ENCODE measurements at regions not wholly inside any gene's neighbourhood (a gene's known extent, or its start where the extent isn't known, plus 50 kb on each side); places are given as distances from the start of the nearest gene placed in this dataset.

DNA sequence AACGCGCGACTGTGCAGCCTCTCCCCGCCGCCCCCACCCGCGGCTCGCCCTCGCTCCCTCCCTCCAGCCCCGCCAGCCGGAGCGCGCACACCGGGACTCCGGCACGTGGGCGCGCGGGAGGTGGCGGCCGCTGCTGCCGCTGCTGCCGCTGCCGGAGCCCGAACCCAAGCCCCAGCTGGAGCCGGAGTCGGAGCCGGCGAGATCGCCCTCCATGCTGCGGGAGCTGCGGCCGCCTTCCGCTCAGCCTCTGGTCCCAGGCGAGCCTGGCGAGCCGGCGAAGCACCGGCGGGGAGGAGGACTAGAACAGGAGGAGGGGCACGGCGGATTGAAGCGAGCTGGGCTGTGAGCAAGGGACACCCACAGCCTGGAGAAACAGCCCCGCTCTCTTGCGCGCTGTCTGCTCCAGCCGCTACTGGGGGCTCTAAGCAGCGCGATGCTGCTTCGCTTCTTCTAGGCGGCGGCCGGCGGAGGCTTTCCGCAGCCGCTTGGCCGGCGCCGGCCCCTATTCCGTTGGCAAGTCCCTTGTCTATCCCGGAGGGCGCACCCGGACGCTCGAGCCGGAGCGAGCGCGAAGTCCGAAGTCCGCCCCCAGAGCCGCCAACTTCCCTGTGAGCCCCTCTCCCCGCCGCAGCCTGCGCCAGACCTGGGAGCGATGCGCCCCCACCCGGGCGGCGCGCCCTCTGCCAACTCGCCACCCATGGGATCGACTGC is 598.7 kb upstream of the SGCD start:
- Histone ChIP-seq H3K9me3 (replicated peaks; ENCODE audit: control insufficient read depth, insufficient read depth, low read depth, low read length) (no peaks in the 10 kb centered on the region), H4K20me1 (replicated peaks; ENCODE audit: control insufficient read depth, insufficient read depth, low read length) (no peaks in the 10 kb centered on the region), H3K27me3 (ENCODE audit: control insufficient read depth in 2 of 2, insufficient read depth in 2 of 2, low read length in 2 of 2) (no peaks in the 10 kb centered on the region), H3K9ac (ENCODE audit: insufficient read depth in 1 of 2, low read depth in 2 of 2, low read length in 2 of 2) (no peak overlapping the region), H3K36me3 (ENCODE audit: control insufficient read depth, insufficient read depth, low read length) (no peaks in the 10 kb centered on the region), H2AFZ (ENCODE audit: low read depth, low read length) (no peak overlapping the region), H3K27ac (ENCODE audit: extremely low read depth, low read depth, low read length) (no peak overlapping the region), H3K9me1 (ENCODE audit: control insufficient read depth, insufficient read depth, low read length) (no peaks in the 10 kb centered on the region), H3K79me2 (ENCODE audit: control insufficient read depth, insufficient read depth, low read length) (no peaks in the 10 kb centered on the region), H3K4me1 (replicated peaks in 1 of 2; ENCODE audit: control insufficient read depth in 2 of 2, insufficient read depth in 2 of 2, low read length in 2 of 2) (no peaks in the 10 kb centered on the region), H3K4me3 (no peak overlapping the region), H3K4me2 (ENCODE audit: insufficient read depth, low read length) (no peak overlapping the region)
- in situ Hi-C loops (cut with MboI) (no loop called here), intact Hi-C loops (cut with micrococcal nuclease) (no loop called here)
- ChIA-PET POLR2A (no interaction called here), CTCF (ENCODE audit: low intra/inter-chr PET ratio) (no interaction called here)
- ATAC-seq (no peak), DNase-seq (ENCODE audit: extremely low read depth in 1 of 4, low spot score in 3 of 4) (no peak), FAIRE-seq (no peak)
- 8% methylated on average over 21 of the region's 83 CpGs for WGBS (ENCODE audit: insufficient coverage, low coverage, missing lambda C conversion rate)
- BruUV-seq (replicated peaks) = no TSS peak
- TF ChIP-seq RBM34 (IDR thresholded peaks at IDR 0.05; ENCODE audit: borderline replicate concordance, insufficient read depth, low read length) (no peak), SMARCB1 (IDR thresholded peaks at IDR 0.05; ENCODE audit: insufficient read length, low read depth) (no peak)
- TF ChIP-seq, protein P1, sequence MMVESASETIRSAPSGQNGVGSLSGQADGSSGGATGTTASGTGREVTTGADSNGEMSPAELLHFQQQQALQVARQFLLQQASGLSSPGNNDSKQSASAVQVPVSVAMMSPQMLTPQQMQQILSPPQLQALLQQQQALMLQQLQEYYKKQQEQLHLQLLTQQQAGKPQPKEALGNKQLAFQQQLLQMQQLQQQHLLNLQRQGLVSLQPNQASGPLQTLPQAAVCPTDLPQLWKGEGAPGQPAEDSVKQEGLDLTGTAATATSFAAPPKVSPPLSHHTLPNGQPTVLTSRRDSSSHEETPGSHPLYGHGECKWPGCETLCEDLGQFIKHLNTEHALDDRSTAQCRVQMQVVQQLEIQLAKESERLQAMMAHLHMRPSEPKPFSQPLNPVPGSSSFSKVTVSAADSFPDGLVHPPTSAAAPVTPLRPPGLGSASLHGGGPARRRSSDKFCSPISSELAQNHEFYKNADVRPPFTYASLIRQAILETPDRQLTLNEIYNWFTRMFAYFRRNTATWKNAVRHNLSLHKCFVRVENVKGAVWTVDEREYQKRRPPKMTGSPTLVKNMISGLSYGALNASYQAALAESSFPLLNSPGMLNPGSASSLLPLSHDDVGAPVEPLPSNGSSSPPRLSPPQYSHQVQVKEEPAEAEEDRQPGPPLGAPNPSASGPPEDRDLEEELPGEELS (CRISPR knock-in tag; IDR thresholded peaks at IDR 0.05; ENCODE audit: borderline replicate concordance) = no peak
